H54 (cell line): ENCODE measurements at regions not wholly inside any gene's neighbourhood (a gene's known extent, or its start where the extent isn't known, plus 50 kb on each side); places are given as distances from the start of the nearest gene placed in this dataset.

Experiments
- DNase-seq: peaks from one replicate; pipeline ENCODE4 v3.0.0; 2011; ENCODE audit warnings: low spot score, mixed read lengths; ENCODE audit not compliant: insufficient read length
- FAIRE-seq: peaks from 3 replicates; lab custom pipeline; 2011; peaks lifted over from hg19 to GRCh38; lab: Jason Lieb, UNC
- POLR2A ChIP-seq: IDR thresholded peaks from 2 replicates; pipeline ENCODE4 v1.6.1; 2011; ENCODE audit warnings: low read depth, mild to moderate bottlenecking, low read length

DNA sequence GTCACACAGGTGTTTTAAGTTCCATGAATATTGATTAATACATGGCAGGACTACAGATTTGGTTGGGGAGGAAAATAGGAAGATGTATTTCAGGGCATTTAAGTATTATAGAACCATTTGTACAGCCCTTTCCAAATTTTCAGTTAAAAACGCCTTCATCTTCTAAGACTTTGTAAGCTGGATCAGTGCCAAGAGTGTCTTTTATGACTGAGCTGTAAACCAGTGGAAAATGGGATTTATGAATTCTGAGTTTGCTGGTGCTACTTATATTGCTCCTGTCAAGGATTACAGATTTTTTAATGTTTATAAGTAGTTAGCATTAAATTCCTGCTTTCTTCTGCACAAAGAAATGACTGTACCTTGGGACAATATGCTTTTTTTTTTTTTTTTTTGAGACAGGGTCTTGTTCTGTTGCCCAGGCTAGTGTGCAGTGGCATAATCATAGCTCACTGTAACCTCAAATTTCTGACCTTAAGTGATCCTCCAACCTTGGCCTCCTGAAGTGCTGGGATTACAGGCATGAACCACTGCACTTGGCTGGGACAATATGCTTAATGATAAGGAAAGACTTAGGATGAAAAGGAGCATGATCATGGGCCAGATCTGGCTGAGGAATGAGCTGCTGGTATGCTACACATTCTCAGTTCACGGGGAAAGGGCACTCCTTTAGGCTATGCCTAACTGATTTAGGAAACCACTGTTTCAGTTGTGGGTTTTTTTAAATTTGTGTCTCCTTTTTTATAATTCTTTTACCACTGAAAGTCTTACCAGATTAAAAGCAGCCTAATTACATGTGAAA is 113.6 kb upstream of the MTNR1B start:
- DNase-seq: no peak
- FAIRE-seq: no peak
- no peak for TF ChIP-seq POLR2A

DNA sequence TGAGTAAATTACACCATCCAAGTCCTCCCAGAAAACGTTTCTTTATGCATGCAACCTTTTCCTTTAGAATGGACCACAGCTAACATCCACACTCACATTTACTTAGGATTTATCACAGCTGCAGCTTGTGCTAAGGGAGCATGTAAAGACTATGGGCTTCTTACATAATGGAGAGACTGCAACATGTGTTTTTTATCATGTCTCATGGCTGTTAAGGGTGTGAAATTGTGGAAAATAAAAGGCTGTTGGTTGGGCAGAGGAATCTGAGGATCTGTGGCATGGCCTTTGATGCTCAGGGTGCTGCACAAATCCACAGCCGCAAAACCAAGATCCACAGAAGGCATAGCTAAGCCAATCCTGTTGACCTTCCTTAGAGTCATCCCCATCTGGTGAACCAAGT is 112.0 kb upstream of the MTNR1B start:
- TF ChIP-seq POLR2A: no peak
- FAIRE-seq: no peak
- DNase-seq: no peak

DNA sequence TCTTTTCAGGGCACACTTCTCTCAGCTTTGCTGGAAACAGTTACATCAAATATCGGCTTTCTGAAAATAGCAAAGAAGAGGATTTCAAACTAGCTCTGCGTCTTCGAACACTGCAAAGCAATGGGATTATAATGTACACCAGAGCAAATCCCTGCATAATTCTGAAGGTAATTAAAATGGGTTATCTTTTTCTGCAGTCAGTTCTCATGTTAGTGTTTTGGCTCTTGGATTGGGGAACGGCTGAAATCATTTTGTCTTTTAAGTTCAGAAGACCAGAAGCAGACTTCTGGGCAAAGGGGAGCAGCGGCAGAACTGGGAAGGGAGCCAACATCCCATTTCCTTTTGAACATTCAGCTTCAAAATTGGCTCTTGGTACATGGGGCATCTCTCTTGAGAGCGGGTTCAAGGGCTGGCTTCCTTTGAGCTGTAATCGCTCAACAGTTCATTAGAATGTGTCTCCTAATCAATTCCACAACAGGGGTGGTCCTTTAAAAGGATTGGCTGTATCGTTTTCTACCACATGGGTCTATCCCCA is 110.2 kb upstream of the MTNR1B start:
- FAIRE-seq (no peak), DNase-seq (no peak)
- no peak for TF ChIP-seq POLR2A

DNA sequence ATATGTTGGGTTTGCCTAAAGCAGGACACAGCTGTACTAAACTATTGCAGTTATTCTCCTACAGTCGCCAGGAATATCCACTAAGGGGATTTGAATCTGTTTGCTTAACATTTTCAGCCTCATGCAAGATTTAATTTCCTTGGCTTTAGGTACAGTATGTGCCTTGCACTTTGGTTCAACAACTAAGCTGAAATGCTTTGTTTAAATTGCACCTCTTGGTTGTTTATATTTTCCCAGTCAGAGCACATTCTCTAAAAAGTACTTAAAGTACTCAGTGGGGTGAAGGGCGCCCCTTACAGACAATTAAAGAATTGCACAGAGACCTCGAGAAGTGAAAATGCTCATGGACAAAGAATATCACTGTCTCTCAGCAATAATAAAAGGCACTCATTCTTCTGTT is 107.8 kb upstream of the MTNR1B start:
- TF ChIP-seq POLR2A: no peak
- DNase-seq (no peak), FAIRE-seq (no peak)

DNA sequence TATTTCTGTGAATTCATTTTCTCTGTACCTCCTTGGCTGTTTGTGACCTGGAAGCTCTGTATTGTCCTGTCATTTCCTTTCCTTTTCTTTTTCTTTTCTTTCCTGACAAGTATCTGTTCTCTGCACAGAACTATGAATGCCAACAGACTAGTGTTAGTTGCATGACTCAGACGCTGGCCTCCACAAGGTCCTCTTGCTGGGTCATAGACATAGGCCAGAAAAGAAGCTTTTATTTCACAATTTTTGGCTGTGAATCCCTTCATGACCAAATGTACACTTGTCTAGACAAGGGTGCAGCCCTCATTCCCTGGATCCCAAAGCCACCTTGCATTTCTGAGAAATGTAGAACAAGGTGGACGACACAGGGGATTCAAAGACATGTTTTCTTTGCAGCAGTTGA is 104.1 kb upstream of the MTNR1B start:
- FAIRE-seq: no peak
- no peak for DNase-seq
- TF ChIP-seq POLR2A: no peak

DNA sequence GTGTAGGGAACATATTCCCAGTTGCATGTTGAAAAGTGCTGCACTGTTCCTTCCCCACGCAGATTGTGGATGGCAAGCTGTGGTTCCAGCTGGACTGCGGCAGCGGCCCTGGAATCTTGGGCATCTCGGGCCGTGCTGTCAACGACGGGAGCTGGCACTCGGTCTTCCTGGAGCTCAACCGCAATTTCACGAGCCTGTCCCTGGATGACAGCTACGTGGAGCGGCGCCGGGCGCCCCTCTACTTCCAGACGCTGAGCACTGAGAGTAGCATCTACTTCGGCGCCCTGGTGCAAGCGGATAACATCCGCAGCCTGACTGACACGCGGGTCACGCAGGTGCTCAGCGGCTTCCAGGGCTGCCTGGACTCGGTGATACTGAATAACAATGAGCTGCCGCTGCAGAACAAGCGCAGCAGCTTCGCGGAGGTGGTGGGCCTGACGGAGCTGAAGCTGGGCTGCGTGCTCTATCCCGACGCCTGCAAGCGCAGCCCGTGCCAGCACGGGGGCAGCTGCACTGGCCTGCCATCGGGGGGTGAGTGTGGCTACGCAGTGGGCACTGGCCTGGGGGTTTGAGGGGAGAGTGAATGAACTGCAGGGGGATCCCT is 102.7 kb upstream of the MTNR1B start:
- DNase-seq (no peak), FAIRE-seq (no peak)
- TF ChIP-seq POLR2A: no peak

DNA sequence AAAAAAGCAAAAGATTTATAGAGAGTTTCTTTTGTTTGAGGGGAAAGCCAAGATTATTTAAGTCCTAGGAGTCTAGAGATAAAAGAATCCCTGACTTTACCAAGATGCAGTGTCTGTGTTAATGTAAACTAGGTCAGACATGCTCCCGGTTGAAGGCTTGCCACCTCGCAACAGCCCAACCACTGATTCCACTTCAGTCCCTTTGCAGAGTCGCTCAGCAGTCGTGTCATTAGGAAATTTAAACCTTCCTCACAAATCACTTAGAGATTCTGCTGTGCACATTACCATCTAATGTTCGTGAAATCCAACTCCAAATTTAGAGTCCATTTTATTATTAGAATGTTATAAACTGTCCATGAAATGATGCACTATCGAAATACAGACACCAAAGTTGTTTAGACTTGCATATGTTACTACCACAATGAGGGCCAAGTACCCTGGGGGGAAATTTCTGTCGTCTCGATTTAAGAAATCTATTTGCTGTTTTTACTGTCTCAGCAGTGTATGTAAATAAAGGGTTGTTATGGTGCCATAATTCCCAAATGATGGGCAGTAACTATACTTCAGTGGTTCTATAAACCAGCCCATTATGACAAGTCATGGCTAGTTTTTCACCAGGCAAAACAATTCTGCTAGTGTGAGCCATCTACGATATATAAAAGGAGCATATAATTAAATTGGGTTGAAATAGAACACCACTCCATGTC is 101.4 kb upstream of the MTNR1B start:
- FAIRE-seq (no peak), DNase-seq (no peak)

DNA sequence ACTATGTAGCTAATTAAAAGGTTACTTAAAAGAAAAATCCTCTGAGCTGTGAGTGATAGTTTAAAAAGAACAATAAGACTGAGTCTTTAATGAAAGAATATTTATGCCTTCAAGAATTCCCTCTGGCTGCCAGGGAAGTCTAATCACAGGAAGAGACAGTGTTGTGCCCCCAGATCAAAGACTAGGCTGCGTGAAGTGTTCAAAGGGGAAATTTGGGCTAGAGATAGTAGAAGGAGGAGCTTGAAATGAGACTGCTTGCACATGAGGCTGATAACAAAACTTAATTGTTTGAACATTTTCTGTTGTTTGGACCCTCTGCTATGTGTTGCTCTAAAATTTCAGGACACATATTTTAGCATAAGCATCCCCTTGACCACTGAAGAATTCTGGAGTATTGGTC is 99.7 kb upstream of the MTNR1B start:
- no peak for TF ChIP-seq POLR2A
- no peak for DNase-seq
- no peak for FAIRE-seq

More for the DNA sequence above, 101.4 kb upstream of the MTNR1B start:
- TF ChIP-seq POLR2A: no peak

DNA sequence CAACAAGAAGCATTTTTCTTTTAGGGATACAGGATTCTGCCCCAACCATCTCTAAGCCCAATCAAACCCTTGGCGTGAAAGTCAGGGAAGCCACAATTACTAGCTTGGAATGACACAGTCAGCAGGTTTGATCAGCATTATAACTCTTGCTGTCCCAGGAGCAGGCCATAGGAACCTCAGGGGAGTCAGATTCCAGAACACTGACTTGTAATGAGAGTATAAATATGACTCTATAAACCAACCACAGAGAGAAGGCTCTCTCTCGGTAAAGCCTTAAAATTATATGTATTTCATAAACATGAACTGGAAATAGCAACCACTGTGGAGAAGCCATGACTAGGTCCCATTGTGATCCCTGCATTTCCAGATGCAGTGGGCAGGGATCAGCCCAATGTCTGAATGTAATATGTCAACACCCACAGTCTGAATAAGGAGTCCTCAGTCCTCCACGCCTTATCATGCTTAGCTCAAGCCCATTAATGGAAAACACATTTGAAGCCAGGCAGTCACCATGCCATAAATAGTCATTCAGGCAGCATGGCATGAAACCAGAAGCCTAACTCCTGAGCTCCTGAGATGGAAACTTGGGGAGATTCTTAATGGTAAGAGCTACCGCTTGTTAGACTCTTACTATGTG is 99.1 kb upstream of the MTNR1B start:
- no peak for DNase-seq
- FAIRE-seq: no peak

DNA sequence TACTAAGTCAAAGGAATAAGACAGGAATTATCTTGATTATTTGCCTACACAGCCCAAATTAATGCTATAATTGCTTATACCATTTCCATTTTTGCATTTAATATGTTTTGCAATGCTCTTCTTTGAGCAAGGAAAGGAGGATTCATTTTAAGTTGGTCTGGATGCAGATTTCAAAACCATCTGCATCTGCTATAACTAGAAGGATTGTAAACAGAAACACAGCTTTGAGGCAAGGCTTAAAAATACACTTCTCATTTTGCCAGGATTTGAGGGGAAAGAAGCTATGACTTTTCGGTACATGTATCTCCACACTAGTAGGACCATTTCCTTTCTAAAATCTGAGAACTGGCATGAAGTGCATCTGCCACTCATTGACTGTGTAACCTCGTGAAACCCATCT is 95.9 kb upstream of the MTNR1B start:
- DNase-seq (no peak), FAIRE-seq (no peak)
- TF ChIP-seq POLR2A: no peak

More for the DNA sequence above, 99.1 kb upstream of the MTNR1B start:
- TF ChIP-seq POLR2A: no peak

DNA sequence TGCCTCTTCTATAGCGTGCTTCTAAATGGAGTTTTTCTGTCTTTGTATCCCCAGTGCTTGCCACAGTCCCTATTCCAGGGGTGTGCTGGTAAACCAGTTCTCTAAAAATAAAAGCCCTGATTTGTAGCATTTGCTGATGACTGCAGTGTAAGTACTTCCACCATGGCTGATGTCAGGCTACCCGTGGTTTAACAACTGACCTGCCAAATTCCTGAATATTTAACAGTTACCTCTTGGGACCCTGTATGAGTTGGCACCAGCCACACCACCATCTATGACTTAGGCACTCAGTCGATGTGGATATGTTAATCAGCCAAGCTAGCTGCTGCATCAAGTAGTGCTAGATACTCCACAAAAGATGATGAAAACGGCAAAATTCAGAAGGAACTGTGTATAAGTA is 94.0 kb upstream of the MTNR1B start:
- TF ChIP-seq POLR2A: no peak
- no peak for DNase-seq
- FAIRE-seq: no peak

DNA sequence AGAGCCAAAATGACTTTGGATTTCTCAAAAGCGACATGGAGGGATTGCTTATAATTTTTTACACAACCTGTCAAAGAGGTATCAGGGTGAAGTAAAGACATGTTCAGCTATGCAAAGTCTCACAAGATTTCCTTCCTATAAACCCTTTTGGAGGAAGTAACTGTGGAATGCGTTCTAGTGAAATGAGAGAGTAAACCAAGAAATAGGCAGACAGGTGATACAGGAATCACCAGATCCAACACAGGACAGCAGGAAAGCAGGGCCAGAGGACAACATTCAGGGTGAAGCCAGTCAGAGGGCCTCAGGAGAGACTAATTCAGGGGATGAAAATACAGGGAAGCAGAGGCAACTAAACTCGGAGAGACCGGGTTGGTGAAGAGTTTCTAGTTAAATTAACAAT is 90.4 kb upstream of the MTNR1B start:
- FAIRE-seq: no peak
- TF ChIP-seq POLR2A: no peak
- no peak for DNase-seq

DNA sequence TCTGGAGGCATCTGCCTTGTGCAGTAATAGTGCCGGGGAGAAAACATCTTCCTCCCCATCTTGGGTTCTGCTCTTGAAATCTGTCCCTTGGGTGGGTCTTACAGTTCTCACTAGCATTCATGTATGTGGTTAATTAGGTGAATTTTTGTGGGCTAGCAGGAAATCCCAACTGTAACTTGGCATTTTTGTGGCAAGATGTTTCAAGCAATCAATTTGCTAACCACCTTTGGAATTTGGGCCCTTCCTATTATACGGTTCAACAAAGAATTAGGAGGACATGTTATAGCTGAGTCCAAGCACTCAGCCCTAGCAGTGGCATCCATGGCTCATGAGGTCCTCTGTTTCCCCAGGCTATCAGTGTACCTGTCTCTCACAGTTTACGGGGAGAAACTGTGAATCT is 89.1 kb upstream of the MTNR1B start:
- FAIRE-seq (no peak), DNase-seq (no peak)
- no peak for TF ChIP-seq POLR2A

DNA sequence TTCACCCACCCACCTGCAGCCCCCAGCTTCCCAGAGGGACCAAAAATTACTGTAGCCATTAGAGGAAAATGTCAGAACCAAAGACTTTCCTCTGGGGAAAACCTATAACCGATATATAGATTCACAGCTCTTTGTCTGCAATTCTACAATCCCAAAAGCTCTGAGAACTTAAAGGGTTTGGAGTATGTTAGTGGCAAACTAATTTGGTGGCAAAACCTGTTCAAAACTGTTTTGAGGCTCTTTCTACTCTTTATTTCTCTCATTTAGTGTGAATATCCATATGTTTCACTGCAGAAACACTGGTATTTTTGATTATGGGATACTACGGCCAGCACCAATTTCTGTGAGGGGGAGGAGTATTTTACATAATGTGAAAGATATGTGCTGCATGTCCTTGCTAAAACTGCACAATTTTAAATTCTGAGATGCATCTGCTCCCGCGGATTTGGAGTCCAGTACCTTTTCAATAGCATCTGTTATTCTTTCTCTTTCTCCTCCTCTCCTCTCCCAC is 87.5 kb upstream of the MTNR1B start:
- DNase-seq: no peak
- no peak for TF ChIP-seq POLR2A
- no peak for FAIRE-seq
